ENCODE measurements at regions not wholly inside any gene's neighbourhood (a gene's known extent, or its start where the extent isn't known, plus 50 kb on each side); places are given as distances from the start of the nearest gene placed in this dataset.

DNA sequence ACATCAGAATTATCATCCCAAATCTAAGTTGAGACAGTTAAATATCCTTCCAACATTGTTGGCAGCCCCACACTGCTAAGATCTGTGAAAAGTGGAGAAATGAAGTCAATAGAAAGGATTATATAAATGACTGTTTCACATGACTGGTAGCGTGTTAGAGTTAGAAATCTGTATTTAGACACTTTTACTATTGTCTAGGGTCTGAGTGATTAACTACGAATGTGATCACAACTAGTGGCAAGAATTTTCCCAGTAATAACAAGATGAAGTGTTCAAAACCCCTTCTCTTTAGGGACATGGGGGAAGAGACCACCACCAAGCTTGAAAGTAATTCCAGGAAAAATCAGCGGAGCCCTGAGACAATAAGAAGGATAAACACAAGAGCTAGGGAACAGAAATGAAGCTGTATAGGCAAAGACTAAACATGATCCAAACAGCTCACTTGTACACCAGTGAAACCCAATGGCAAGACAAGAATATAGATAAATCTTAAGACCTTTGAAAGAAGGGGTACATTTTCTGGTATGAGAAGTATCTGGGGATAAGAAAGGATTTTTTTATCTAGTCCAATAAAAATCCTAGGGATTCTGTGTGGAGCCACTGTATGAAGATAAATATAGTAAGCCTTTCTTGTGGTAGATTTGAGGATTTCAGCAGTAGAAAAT is 646.6 kb upstream of the USP24 start:
- DNase-seq (ENCODE audit: low spot score): no peak
- in situ Hi-C loops (cut with MboI; ENCODE audit: low sequenced_read_pairs, unreplicated experiment): no loop called here
- TF ChIP-seq, protein P1, sequence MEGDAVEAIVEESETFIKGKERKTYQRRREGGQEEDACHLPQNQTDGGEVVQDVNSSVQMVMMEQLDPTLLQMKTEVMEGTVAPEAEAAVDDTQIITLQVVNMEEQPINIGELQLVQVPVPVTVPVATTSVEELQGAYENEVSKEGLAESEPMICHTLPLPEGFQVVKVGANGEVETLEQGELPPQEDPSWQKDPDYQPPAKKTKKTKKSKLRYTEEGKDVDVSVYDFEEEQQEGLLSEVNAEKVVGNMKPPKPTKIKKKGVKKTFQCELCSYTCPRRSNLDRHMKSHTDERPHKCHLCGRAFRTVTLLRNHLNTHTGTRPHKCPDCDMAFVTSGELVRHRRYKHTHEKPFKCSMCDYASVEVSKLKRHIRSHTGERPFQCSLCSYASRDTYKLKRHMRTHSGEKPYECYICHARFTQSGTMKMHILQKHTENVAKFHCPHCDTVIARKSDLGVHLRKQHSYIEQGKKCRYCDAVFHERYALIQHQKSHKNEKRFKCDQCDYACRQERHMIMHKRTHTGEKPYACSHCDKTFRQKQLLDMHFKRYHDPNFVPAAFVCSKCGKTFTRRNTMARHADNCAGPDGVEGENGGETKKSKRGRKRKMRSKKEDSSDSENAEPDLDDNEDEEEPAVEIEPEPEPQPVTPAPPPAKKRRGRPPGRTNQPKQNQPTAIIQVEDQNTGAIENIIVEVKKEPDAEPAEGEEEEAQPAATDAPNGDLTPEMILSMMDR (IDR thresholded peaks at IDR 0.05; ENCODE audit: borderline replicate concordance, control extremely low read depth, extremely low read depth, insufficient read depth, missing control alignments): no peak

DNA sequence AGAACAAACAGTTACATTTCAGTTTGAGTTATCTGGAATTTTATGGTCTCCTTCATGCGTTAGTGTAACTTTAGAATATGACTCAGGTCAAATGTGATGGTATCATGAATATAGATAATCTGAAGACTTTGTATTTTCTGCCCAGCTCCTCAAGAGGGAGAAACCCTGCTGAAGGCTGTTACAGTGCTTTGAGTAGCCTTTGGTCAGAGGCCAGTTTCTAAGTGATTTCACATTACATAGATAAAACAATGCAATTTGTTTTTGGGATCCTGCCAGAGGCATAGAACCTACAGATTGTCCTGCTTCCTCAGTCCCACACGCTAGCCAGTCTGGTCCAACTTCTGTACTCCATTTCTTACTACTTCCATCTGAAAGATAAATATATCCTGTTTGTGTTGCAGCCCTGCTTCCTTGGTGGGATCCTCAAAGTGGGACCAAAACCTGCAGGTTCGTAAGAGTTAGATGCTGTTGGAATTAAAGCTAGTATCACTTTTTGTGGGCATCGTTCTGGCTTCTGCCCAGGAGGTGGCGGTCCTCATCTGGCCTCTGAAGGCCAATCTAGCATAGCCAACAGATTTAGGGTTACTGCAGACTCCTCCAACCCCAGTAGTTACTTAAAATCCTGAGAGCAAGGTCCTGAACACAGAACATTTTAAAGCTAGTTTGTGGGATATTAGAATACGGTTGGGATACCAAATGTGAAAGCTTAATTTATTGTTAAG is 645.8 kb upstream of the USP24 start:
- in situ Hi-C loops (cut with MboI; ENCODE audit: low sequenced_read_pairs, unreplicated experiment): no loop called here
- TF ChIP-seq, protein P1 (IDR thresholded peaks at IDR 0.05; ENCODE audit: borderline replicate concordance, control extremely low read depth, extremely low read depth, insufficient read depth, missing control alignments): no peak
- no peak for DNase-seq (ENCODE audit: low spot score)

DNA sequence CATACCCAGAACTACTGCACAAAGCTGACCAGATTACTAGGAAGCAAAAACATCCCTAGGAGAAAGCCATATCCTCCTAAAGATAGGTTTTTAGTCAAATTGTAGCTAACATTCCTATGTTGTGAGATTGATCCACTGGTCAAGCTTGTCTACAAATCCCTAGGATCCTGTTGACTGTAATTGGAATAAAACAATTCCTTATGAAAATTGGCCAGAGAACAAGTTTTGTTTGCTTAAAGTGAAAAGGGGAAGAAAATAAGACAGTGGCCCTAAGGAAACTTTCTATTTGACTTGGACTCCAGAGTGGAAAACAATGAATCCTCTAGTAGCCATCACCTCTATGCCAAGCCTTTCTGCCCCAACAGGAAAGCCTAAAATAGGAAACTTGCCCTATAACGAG is 645.2 kb upstream of the USP24 start:
- DNase-seq (ENCODE audit: low spot score): no peak
- in situ Hi-C loops (cut with MboI; ENCODE audit: low sequenced_read_pairs, unreplicated experiment): no loop called here
- TF ChIP-seq, protein P1 (IDR thresholded peaks at IDR 0.05; ENCODE audit: borderline replicate concordance, control extremely low read depth, extremely low read depth, insufficient read depth, missing control alignments): no peak

DNA sequence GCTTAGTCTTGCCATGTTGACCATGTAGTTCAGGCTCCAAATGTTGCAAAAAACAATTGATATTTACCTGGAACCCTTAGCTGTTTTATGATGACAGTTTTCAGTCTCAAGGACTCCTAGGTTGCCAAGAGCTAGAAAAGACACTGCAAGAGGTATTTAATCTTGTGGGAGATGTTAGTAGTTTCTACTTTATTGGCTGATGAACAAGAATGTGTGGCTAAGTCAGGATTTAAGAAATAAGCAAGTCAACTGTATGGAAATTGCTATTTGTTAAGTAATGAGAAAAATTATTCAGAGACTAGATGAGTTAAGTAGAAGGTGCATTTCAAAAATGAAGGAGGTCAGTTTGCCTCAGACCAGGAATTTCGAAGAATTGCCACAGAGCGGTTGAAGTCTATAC is 639.7 kb upstream of the USP24 start:
- TF ChIP-seq, protein P1 (IDR thresholded peaks at IDR 0.05; ENCODE audit: borderline replicate concordance, control extremely low read depth, extremely low read depth, insufficient read depth, missing control alignments): no peak
- in situ Hi-C loops (cut with MboI; ENCODE audit: low sequenced_read_pairs, unreplicated experiment): no loop called here
- no peak for DNase-seq (ENCODE audit: low spot score)

DNA sequence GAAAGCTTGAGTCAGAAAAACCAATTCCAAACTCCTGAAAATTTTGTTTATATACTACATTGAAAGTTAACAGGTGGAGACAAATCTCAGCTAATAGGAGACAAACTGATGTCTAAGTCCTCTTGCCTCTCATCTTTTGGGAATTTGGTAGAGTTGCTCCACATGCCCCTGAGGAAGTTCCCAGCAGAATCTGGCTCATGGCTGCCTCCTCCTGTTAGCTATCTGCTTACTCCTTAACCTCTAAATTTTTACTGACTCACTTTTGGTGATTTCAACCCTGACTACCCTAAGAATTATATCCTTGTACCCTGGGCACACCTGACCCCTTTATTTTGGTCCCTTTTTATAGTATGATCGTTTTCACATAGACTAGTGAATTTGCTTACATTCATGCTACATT is 633.7 kb upstream of the USP24 start:
- DNase-seq (ENCODE audit: low spot score): no peak
- in situ Hi-C loops (cut with MboI; ENCODE audit: low sequenced_read_pairs, unreplicated experiment): no loop called here
- TF ChIP-seq, protein P1 (IDR thresholded peaks at IDR 0.05; ENCODE audit: borderline replicate concordance, control extremely low read depth, extremely low read depth, insufficient read depth, missing control alignments): no peak

DNA sequence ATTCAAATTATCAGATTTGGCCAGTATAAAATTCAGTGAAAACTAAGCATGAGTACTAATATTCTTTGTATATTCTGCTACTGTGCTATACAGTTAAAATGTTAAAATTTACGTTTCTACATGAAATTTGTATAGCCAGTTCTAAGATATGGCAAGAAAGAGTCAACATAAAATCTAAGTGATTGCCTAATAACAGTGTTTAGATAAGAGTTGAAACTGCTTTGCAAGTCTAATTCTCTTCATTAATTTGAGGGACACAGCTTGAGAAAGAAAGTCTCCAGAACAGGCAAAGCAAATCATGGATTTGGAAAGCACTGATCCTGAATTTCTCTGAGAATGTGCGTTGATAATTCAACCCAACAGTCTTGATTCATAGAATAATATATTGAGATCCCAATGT is 630.9 kb upstream of the USP24 start:
- in situ Hi-C loops (cut with MboI; ENCODE audit: low sequenced_read_pairs, unreplicated experiment): no loop called here
- DNase-seq (ENCODE audit: low spot score): no peak
- TF ChIP-seq, protein P1 (IDR thresholded peaks at IDR 0.05; ENCODE audit: borderline replicate concordance, control extremely low read depth, extremely low read depth, insufficient read depth, missing control alignments): no peak

All from GM13976 (cell line).